Neural cell (in vitro differentiated cells): ENCODE measurements at regions not wholly inside any gene's neighbourhood (a gene's known extent, or its start where the extent isn't known, plus 50 kb on each side); places are given as distances from the start of the nearest gene placed in this dataset.

Experiments
- H2AFZ ChIP-seq: fragments of 200-600, 300-800 bp; sonication (generic), shearing (Covaris generic); 2 replicates; pipeline ENCODE4 v1.6.0; 2014; ENCODE audit warnings: low read depth, mild to moderate bottlenecking, antibody characterized with exemption, low read length, moderate library complexity
- H3F3A ChIP-seq: fragments of 200-600 bp; shearing (Covaris generic); 2 replicates; pipeline ENCODE4 v1.6.1; 2016; ENCODE audit warnings: mild to moderate bottlenecking, moderate library complexity, mixed read lengths, antibody characterized with exemption, low read length; ENCODE audit not compliant: insufficient read depth, poor library complexity, severe bottlenecking
- H3K27ac ChIP-seq: fragments of 200-600, 300-800 bp; sonication (generic), shearing (Covaris generic); 2 replicates; pipeline ENCODE4 v1.5.1; 2014; ENCODE audit warnings: mild to moderate bottlenecking, low read length, moderate library complexity
- H3K27me3 ChIP-seq: fragments of 300-800, 200-600 bp; sonication (generic), shearing (Covaris generic); 2 replicates; pipeline ENCODE4 v1.6.0; 2014; ENCODE audit warnings: mild to moderate bottlenecking, low read depth, low read length, moderate library complexity; ENCODE audit not compliant: insufficient read depth
- H3K36me3 ChIP-seq: fragments of 300-800, 200-600 bp; sonication (generic), shearing (Covaris generic); 2 replicates; pipeline ENCODE4 v1.5.1; 2014; ENCODE audit warnings: mild to moderate bottlenecking, antibody characterized with exemption, low read length, moderate library complexity; ENCODE audit not compliant: insufficient read depth
- H3K4me2 ChIP-seq: fragments of 300-800, 200-600 bp; sonication (generic), shearing (Covaris generic); 2 replicates; pipeline ENCODE4 v1.6.0; 2014; ENCODE audit warnings: mild to moderate bottlenecking, low read length
- H3K4me3 ChIP-seq: fragments of 300-800, 200-600 bp; sonication (generic), shearing (Covaris generic); 2 replicates; pipeline ENCODE4 v1.5.1; 2014; ENCODE audit warnings: mild to moderate bottlenecking, low read length, moderate library complexity
- H3K79me2 ChIP-seq: fragments of 200-600 bp; shearing (Covaris generic); replicated peaks from 2 replicates; pipeline ENCODE4 v1.6.0; 2014; ENCODE audit warnings: mild to moderate bottlenecking, low read length, moderate library complexity; ENCODE audit not compliant: insufficient read depth
- H3K9ac ChIP-seq: fragments of 300-800, 200-600 bp; sonication (generic), shearing (Covaris generic); 2 replicates; pipeline ENCODE4 v1.6.1; 2016; ENCODE audit warnings: mild to moderate bottlenecking, low read length, mixed read lengths
- H3K9me2 ChIP-seq: fragments of 200-600 bp; shearing (Covaris generic); 2 replicates; pipeline ENCODE4 v1.6.1; 2016; ENCODE audit warnings: mild to moderate bottlenecking, low read length, mixed read lengths; ENCODE audit not compliant: insufficient read depth
- H3K9me3 ChIP-seq: fragments of 200-600, 300-800 bp; sonication (generic), shearing (Covaris generic); 2 replicates; pipeline ENCODE4 v1.6.1; 2016; ENCODE audit warnings: mild to moderate bottlenecking, mixed run types, low read length, moderate library complexity, mixed read lengths
- H4K20me1 ChIP-seq: fragments of 200-600 bp; shearing (Covaris generic); 2 replicates; pipeline ENCODE4 v1.6.1; 2016; ENCODE audit warnings: mild to moderate bottlenecking, mixed run types; ENCODE audit not compliant: insufficient read depth
- EP300 ChIP-seq: fragments of 450-650 bp; conservative IDR thresholded peaks from 2 replicates; pipeline ENCODE4 v1.6.1; 2014; ENCODE audit warnings: antibody characterized with exemption, mild to moderate bottlenecking, moderate library complexity; ENCODE audit not compliant: poor library complexity, severe bottlenecking
- EZH2 ChIP-seq: fragments of 200-600, 300-800 bp; shearing (Covaris generic), sonication (generic); IDR thresholded peaks from 2 replicates; pipeline ENCODE4 v1.6.1; 2014; ENCODE audit warnings: antibody characterized with exemption, low read length, borderline replicate concordance, mild to moderate bottlenecking; ENCODE audit not compliant: insufficient read depth, poor library complexity, severe bottlenecking
- MXI1 ChIP-seq: fragments of 450-650 bp; conservative IDR thresholded peaks from 2 replicates; pipeline ENCODE4 v1.6.1; 2014; ENCODE audit warnings: antibody characterized with exemption, mild to moderate bottlenecking; ENCODE audit not compliant: poor library complexity, severe bottlenecking
- POLR2AphosphoS5 ChIP-seq: IDR thresholded peaks from 2 replicates; pipeline ENCODE4 v1.6.1; 2012
- RAD21 ChIP-seq: fragments of 450-650 bp; conservative IDR thresholded peaks from 2 replicates; pipeline ENCODE4 v1.6.1; 2014; ENCODE audit warnings: antibody characterized with exemption, mild to moderate bottlenecking, moderate library complexity
- SMC3 ChIP-seq: fragments of 450-650 bp; conservative IDR thresholded peaks from 2 replicates; pipeline ENCODE4 v1.6.1; 2014; ENCODE audit warnings: antibody characterized with exemption, mild to moderate bottlenecking, moderate library complexity; ENCODE audit not compliant: poor library complexity
- TAF1 ChIP-seq: IDR thresholded peaks from 2 replicates; pipeline ENCODE4 v1.6.1; 2012; ENCODE audit warnings: low read depth
- TF ChIP-seq, protein P1 (sequence below): IDR thresholded peaks from 2 replicates; pipeline ENCODE4 v1.6.1; 2012; ENCODE audit warnings: borderline replicate concordance
- TF ChIP-seq, protein P2 (sequence below): fragments of 450-650 bp; IDR thresholded peaks from 2 replicates; pipeline ENCODE4 v1.5.1; 2014; ENCODE audit warnings: antibody characterized with exemption, mild to moderate bottlenecking, moderate library complexity; ENCODE audit not compliant: poor library complexity, severe bottlenecking

DNA sequence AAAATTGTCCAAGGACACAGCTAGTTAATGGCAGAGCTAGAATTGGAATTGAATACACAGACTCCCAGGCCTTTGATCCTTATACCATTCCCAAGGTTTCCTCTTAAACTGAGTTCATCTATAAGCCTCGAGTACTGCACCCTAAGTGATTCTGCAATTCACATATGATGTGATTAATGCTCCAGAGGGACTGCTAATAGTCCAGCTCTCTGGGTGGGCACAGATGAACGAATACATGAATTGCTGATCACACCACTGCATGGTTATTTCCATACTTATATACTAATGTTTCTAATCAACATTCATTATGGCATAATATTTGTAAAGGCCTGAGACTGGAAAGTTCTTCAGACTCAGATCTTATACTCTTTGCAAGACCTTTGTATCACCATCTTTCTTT is 101.8 kb downstream of the NUFIP1 start:
- Histone ChIP-seq H3K27me3 (no peaks in the 10 kb centered on the region), H4K20me1 (no peaks in the 10 kb centered on the region), H2AFZ (no peak overlapping the region), H3K4me3 (peak overlapping the region; percentile 17), H3K9me3 (no peaks in the 10 kb centered on the region), H3F3A (no peaks in the 10 kb centered on the region), H3K9ac (no peak overlapping the region), H3K4me2 (no peak overlapping the region), H3K9me2 (no peaks in the 10 kb centered on the region), H3K36me3 (no peaks in the 10 kb centered on the region), H3K27ac (no peak overlapping the region), H3K79me2 (no peaks in the 10 kb centered on the region)
- no peak for TF ChIP-seq TAF1
- no peak for TF ChIP-seq EZH2
- no peak for TF ChIP-seq POLR2AphosphoS5
- TF ChIP-seq, protein P1, sequence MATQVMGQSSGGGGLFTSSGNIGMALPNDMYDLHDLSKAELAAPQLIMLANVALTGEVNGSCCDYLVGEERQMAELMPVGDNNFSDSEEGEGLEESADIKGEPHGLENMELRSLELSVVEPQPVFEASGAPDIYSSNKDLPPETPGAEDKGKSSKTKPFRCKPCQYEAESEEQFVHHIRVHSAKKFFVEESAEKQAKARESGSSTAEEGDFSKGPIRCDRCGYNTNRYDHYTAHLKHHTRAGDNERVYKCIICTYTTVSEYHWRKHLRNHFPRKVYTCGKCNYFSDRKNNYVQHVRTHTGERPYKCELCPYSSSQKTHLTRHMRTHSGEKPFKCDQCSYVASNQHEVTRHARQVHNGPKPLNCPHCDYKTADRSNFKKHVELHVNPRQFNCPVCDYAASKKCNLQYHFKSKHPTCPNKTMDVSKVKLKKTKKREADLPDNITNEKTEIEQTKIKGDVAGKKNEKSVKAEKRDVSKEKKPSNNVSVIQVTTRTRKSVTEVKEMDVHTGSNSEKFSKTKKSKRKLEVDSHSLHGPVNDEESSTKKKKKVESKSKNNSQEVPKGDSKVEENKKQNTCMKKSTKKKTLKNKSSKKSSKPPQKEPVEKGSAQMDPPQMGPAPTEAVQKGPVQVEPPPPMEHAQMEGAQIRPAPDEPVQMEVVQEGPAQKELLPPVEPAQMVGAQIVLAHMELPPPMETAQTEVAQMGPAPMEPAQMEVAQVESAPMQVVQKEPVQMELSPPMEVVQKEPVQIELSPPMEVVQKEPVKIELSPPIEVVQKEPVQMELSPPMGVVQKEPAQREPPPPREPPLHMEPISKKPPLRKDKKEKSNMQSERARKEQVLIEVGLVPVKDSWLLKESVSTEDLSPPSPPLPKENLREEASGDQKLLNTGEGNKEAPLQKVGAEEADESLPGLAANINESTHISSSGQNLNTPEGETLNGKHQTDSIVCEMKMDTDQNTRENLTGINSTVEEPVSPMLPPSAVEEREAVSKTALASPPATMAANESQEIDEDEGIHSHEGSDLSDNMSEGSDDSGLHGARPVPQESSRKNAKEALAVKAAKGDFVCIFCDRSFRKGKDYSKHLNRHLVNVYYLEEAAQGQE, result no peak
- no peak for TF ChIP-seq SMC3
- no peak for TF ChIP-seq RAD21
- no peak for TF ChIP-seq EP300
- TF ChIP-seq, protein P2, sequence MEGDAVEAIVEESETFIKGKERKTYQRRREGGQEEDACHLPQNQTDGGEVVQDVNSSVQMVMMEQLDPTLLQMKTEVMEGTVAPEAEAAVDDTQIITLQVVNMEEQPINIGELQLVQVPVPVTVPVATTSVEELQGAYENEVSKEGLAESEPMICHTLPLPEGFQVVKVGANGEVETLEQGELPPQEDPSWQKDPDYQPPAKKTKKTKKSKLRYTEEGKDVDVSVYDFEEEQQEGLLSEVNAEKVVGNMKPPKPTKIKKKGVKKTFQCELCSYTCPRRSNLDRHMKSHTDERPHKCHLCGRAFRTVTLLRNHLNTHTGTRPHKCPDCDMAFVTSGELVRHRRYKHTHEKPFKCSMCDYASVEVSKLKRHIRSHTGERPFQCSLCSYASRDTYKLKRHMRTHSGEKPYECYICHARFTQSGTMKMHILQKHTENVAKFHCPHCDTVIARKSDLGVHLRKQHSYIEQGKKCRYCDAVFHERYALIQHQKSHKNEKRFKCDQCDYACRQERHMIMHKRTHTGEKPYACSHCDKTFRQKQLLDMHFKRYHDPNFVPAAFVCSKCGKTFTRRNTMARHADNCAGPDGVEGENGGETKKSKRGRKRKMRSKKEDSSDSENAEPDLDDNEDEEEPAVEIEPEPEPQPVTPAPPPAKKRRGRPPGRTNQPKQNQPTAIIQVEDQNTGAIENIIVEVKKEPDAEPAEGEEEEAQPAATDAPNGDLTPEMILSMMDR, result no peak
- no peak for TF ChIP-seq MXI1

DNA sequence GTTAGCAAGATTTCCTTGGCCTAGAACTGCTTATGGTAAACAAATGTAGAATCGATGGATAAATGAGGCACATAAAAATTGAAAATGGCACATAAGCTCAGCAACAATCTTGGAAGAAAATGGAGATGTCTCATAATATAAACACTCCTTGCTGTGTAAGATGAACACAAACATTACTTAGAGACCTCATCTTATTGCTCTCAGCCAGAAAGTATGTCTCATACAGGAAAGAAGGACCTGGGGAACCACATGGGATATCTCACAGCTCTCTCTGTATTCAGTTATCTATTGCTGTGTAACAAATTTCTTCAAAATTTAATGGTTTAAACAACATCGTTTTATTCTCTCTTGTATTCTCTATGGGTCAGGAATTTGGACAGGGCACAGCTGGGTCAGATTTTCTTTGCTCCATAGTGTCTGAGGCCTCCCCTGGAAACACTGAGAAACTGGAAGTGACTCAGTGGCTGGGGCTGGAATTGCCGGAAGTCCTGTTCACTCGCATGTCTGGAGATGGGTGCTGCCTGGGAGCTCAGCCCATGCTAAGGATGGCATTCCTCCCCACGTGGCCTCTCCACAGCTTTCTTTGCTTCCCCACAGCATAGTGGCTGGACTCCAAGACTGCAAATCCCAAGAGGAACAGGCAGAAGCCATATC is 105.1 kb downstream of the NUFIP1 start:
- Histone ChIP-seq H3F3A (no peaks in the 10 kb centered on the region), H4K20me1 (no peaks in the 10 kb centered on the region), H3K4me3 (no peak overlapping the region), H3K79me2 (no peaks in the 10 kb centered on the region), H3K27me3 (no peaks in the 10 kb centered on the region), H3K27ac (no peak overlapping the region), H3K9me2 (no peaks in the 10 kb centered on the region), H3K4me2 (no peak overlapping the region), H3K36me3 (no peaks in the 10 kb centered on the region), H3K9me3 (no peaks in the 10 kb centered on the region), H3K9ac (no peak overlapping the region), H2AFZ (no peak overlapping the region)
- no peak for TF ChIP-seq MXI1
- no peak for TF ChIP-seq SMC3
- TF ChIP-seq RAD21, result no peak
- TF ChIP-seq, protein P1, result no peak
- no peak for TF ChIP-seq POLR2AphosphoS5
- no peak for TF ChIP-seq EP300
- no peak for TF ChIP-seq EZH2
- TF ChIP-seq, protein P2, result no peak
- no peak for TF ChIP-seq TAF1
